ENCODE measurements at regions not wholly inside any gene's neighbourhood (a gene's known extent, or its start where the extent isn't known, plus 50 kb on each side); places are given as distances from the start of the nearest gene placed in this dataset.

- no peak for DNase-seq
- Histone ChIP-seq H3K36me3 (replicated peaks) (no peaks in the 10 kb centered on the region), H3K27ac (no peak overlapping the region), H3K27me3 (replicated peaks) (no peaks in the 10 kb centered on the region), H3K4me3 (ENCODE audit: low read depth, low read length) (no peak overlapping the region)
- TF ChIP-seq CTCF (IDR thresholded peaks at IDR 0.05; ENCODE audit: low read depth, low read length, missing control alignments), result no peak
- in situ Hi-C loops (cut with HindIII; ENCODE audit: low pct_ligation_motif_present, low sequenced_read_pairs), result no loop called here
Observed at GRCh38 chr2:12978066-12978835, 261.5 kb downstream of the TRIB2 start.

- H3K27ac ChIP-seq, result no peak overlapping the region
Observed at GRCh38 chr2:12979066-12979465, 262.3 kb downstream of the TRIB2 start.

GRCh38 chr2:12980817-12981216 lies 264.1 kb downstream of the TRIB2 start:
- H3K27me3 ChIP-seq (replicated peaks), result no peaks in the 10 kb centered on the region
- TF ChIP-seq CTCF (IDR thresholded peaks at IDR 0.05; ENCODE audit: low read depth, low read length, missing control alignments), result no peak
- H3K36me3 ChIP-seq (replicated peaks), result no peaks in the 10 kb centered on the region
- no peak overlapping the region for H3K4me3 ChIP-seq (ENCODE audit: low read depth, low read length)
- H3K27ac ChIP-seq, result no peak overlapping the region
- DNase-seq, result no peak
- in situ Hi-C loops (cut with HindIII; ENCODE audit: low pct_ligation_motif_present, low sequenced_read_pairs), result no loop called here

More at GRCh38 chr2:12979066-12979465, 262.3 kb downstream of the TRIB2 start:
- TF ChIP-seq CTCF (IDR thresholded peaks at IDR 0.05; ENCODE audit: low read depth, low read length, missing control alignments), result no peak
- Histone ChIP-seq H3K27me3 (replicated peaks) (no peaks in the 10 kb centered on the region), H3K36me3 (replicated peaks) (no peaks in the 10 kb centered on the region), H3K4me3 (ENCODE audit: low read depth, low read length) (no peak overlapping the region)
- in situ Hi-C loops (cut with HindIII; ENCODE audit: low pct_ligation_motif_present, low sequenced_read_pairs), result no loop called here
- no peak for DNase-seq

GRCh38 chr2:12982149-12982584 lies 265.4 kb downstream of the TRIB2 start:
- H3K27ac ChIP-seq, result no peak overlapping the region
- in situ Hi-C loops (cut with HindIII; ENCODE audit: low pct_ligation_motif_present, low sequenced_read_pairs), result no loop called here

GRCh38 chr2:12987246-12987645 lies 270.5 kb downstream of the TRIB2 start:
- H3K36me3 ChIP-seq (replicated peaks), result no peaks in the 10 kb centered on the region
- in situ Hi-C loops (cut with HindIII; ENCODE audit: low pct_ligation_motif_present, low sequenced_read_pairs), result no loop called here
- no peak for TF ChIP-seq CTCF (IDR thresholded peaks at IDR 0.05; ENCODE audit: low read depth, low read length, missing control alignments)

More at GRCh38 chr2:12982149-12982584, 265.4 kb downstream of the TRIB2 start:
- no peaks in the 10 kb centered on the region for H3K36me3 ChIP-seq (replicated peaks)
- H3K4me3 ChIP-seq (ENCODE audit: low read depth, low read length), result no peak overlapping the region
- no peak for TF ChIP-seq CTCF (IDR thresholded peaks at IDR 0.05; ENCODE audit: low read depth, low read length, missing control alignments)
- H3K27me3 ChIP-seq (replicated peaks), result no peaks in the 10 kb centered on the region
- no peak for DNase-seq

GRCh38 chr2:12988279-12988678 lies 271.5 kb downstream of the TRIB2 start:
- no peak for TF ChIP-seq CTCF (IDR thresholded peaks at IDR 0.05; ENCODE audit: low read depth, low read length, missing control alignments)
- DNase-seq, result no peak
- Histone ChIP-seq H3K27ac (no peak overlapping the region), H3K36me3 (replicated peaks) (no peaks in the 10 kb centered on the region), H3K27me3 (replicated peaks) (no peaks in the 10 kb centered on the region), H3K4me3 (ENCODE audit: low read depth, low read length) (no peak overlapping the region)
- in situ Hi-C loops (cut with HindIII; ENCODE audit: low pct_ligation_motif_present, low sequenced_read_pairs), result no loop called here

More at GRCh38 chr2:12987246-12987645, 270.5 kb downstream of the TRIB2 start:
- no peaks in the 10 kb centered on the region for H3K27me3 ChIP-seq (replicated peaks)
- H3K4me3 ChIP-seq (ENCODE audit: low read depth, low read length), result no peak overlapping the region
- no peak overlapping the region for H3K27ac ChIP-seq
- no peak for DNase-seq

Data from brain microvascular endothelial cell (primary cell).